OCI-LY3 (cell line): ENCODE measurements at regions not wholly inside any gene's neighbourhood (a gene's known extent, or its start where the extent isn't known, plus 50 kb on each side); places are given as distances from the start of the nearest gene placed in this dataset.
A peak's percentile ranks its signal among the peaks of the same experiment; 100 is the strongest.

Experiments used
- H2AFZ ChIP-seq: fragments of 200-600, 300-600 bp; shearing (Covaris generic); 2 replicates; pipeline ENCODE4 v1.6.0; 2014; ENCODE audit warnings: antibody characterized with exemption, low read depth, low read length
- H3K27ac ChIP-seq: fragments of 200-600, 300-600 bp; sonication (generic); 2 replicates; pipeline ENCODE4 v1.5.1; 2014; ENCODE audit warnings: mild to moderate bottlenecking, low read length, moderate library complexity, mixed read lengths
- H3K27me3 ChIP-seq: fragments of 200-600, 300-600 bp; sonication (generic); 2 replicates; pipeline ENCODE4 v1.6.1; 2014; ENCODE audit warnings: low read depth, low read length, mixed read lengths
- H3K36me3 ChIP-seq: fragments of 200-600, 300-600 bp; sonication (generic); replicated peaks from 2 replicates; pipeline ENCODE3; 2014; ENCODE audit warnings: low read depth, low read length, mixed read lengths
- H3K4me1 ChIP-seq: fragments of 300-600, 200-600 bp; sonication (generic); 2 replicates; pipeline ENCODE4 v1.6.1; 2014; ENCODE audit warnings: low read length, mixed read lengths
- H3K4me2 ChIP-seq: fragments of 200-600, 300-600 bp; sonication (generic); 2 replicates; pipeline ENCODE4 v1.6.1; 2014; ENCODE audit warnings: low read length, mixed read lengths
- H3K4me3 ChIP-seq: fragments of 300-600, 200-600 bp; sonication (generic); 2 replicates; pipeline ENCODE4 v1.5.1; 2014; ENCODE audit warnings: antibody characterized with exemption, mild to moderate bottlenecking, low read length, moderate library complexity
- H3K79me2 ChIP-seq: fragments of 300-600, 200-600 bp; shearing (Covaris generic); 2 replicates; pipeline ENCODE4 v1.6.1; 2014; ENCODE audit warnings: mild to moderate bottlenecking, low read length, mixed read lengths
- H3K9ac ChIP-seq: fragments of 300-600, 200-600 bp; shearing (Covaris generic); 2 replicates; pipeline ENCODE4 v1.6.0; 2014; ENCODE audit warnings: mild to moderate bottlenecking, low read length, moderate library complexity
- H3K9me3 ChIP-seq: fragments of 200-600, 300-600 bp; shearing (Covaris generic); 2 replicates; pipeline ENCODE4 v1.6.1; 2014; ENCODE audit warnings: low read length, mixed read lengths; ENCODE audit not compliant: insufficient read depth
- H4K20me1 ChIP-seq: fragments of 200-600, 300-600 bp; sonication (generic); 2 replicates; pipeline ENCODE4 v1.6.1; 2016; ENCODE audit warnings: low read length, mixed read lengths; ENCODE audit not compliant: insufficient read depth
- CTCF ChIP-seq: fragments of 200-600, 300-600 bp; sonication (generic); IDR thresholded peaks from 2 replicates; pipeline ENCODE4 v1.5.1; 2014; ENCODE audit warnings: antibody characterized with exemption, low read length, low read depth
- EZH2phosphoT487 ChIP-seq: fragments of 200-600 bp; shearing (Covaris generic); IDR thresholded peaks from 2 replicates; pipeline ENCODE4 v1.6.1; 2018; ENCODE audit warnings: antibody characterized with exemption, mixed run types, low read depth

GRCh38 chr14:98770151-98770550 lies 501.8 kb downstream of the BCL11B start:
- Histone ChIP-seq H3K79me2 (no peaks in the 10 kb centered on the region), H2AFZ (no peak overlapping the region)

GRCh38 chr14:98773814-98774213 lies 498.2 kb downstream of the BCL11B start:
- H4K20me1 ChIP-seq: no peaks in the 10 kb centered on the region

More at GRCh38 chr14:98770151-98770550, 501.8 kb downstream of the BCL11B start:
- H3K9ac ChIP-seq: no peak overlapping the region
- TF ChIP-seq CTCF (no peak), EZH2phosphoT487 (no peak)
- H3K27me3 ChIP-seq: no peaks in the 10 kb centered on the region
- no peak overlapping the region for H3K4me2 ChIP-seq
- no peaks in the 10 kb centered on the region for H3K9me3 ChIP-seq
- H3K36me3 ChIP-seq: no peaks in the 10 kb centered on the region
- H3K4me3 ChIP-seq: no peak overlapping the region
- no peaks in the 10 kb centered on the region for H4K20me1 ChIP-seq
- no peak overlapping the region for H3K27ac ChIP-seq
- H3K4me1 ChIP-seq: peaks cover 7% of the 10 kb centered on the region; the same call in 1 of the 2 replicates

GRCh38 chr14:98775892-98776291 lies 496.1 kb downstream of the BCL11B start:
- no peaks in the 10 kb centered on the region for H3K79me2 ChIP-seq
- TF ChIP-seq EZH2phosphoT487: no peak

More at GRCh38 chr14:98773814-98774213, 498.2 kb downstream of the BCL11B start:
- Histone ChIP-seq H3K4me1 (no peaks in the 10 kb centered on the region), H3K27me3 (no peaks in the 10 kb centered on the region), H3K4me3 (no peak overlapping the region), H3K27ac (no peak overlapping the region), H3K9me3 (no peaks in the 10 kb centered on the region), H2AFZ (no peak overlapping the region), H3K79me2 (no peaks in the 10 kb centered on the region), H3K4me2 (no peak overlapping the region), H3K9ac (no peak overlapping the region), H3K36me3 (no peaks in the 10 kb centered on the region)
- TF ChIP-seq CTCF (no peak), EZH2phosphoT487 (no peak)

GRCh38 chr14:98782062-98782461 lies 489.9 kb downstream of the BCL11B start:
- no peak overlapping the region for H3K9ac ChIP-seq
- no peaks in the 10 kb centered on the region for H4K20me1 ChIP-seq
- H2AFZ ChIP-seq: peak overlapping the region; percentile 25; the same call in 1 of the 2 replicates
- no peak overlapping the region for H3K27ac ChIP-seq
- H3K4me2 ChIP-seq: no peak overlapping the region
- no peaks in the 10 kb centered on the region for H3K4me1 ChIP-seq
- TF ChIP-seq CTCF (no peak), EZH2phosphoT487 (no peak)
- no peak overlapping the region for H3K4me3 ChIP-seq
- H3K79me2 ChIP-seq: no peaks in the 10 kb centered on the region
- peaks cover 3% of the 10 kb centered on the region for H3K36me3 ChIP-seq
- H3K9me3 ChIP-seq: no peaks in the 10 kb centered on the region
- no peaks in the 10 kb centered on the region for H3K27me3 ChIP-seq

More at GRCh38 chr14:98775892-98776291, 496.1 kb downstream of the BCL11B start:
- H3K9me3 ChIP-seq: no peaks in the 10 kb centered on the region
- H3K9ac ChIP-seq: no peak overlapping the region
- H3K4me3 ChIP-seq: no peak overlapping the region
- H3K27me3 ChIP-seq: no peaks in the 10 kb centered on the region
- no peak overlapping the region for H3K27ac ChIP-seq
- H3K4me2 ChIP-seq: no peak overlapping the region
- no peaks in the 10 kb centered on the region for H3K4me1 ChIP-seq
- H2AFZ ChIP-seq: no peak overlapping the region
- no peaks in the 10 kb centered on the region for H4K20me1 ChIP-seq
- H3K36me3 ChIP-seq: no peaks in the 10 kb centered on the region
